Fibroblast of skin of abdomen (primary cell): ENCODE measurements at regions not wholly inside any gene's neighbourhood (a gene's known extent, or its start where the extent isn't known, plus 50 kb on each side); places are given as distances from the start of the nearest gene placed in this dataset.

Source experiments
- DNase-seq: peaks from one replicate; pipeline ENCODE4 v3.0.0-alpha.2; 2013

DNA sequence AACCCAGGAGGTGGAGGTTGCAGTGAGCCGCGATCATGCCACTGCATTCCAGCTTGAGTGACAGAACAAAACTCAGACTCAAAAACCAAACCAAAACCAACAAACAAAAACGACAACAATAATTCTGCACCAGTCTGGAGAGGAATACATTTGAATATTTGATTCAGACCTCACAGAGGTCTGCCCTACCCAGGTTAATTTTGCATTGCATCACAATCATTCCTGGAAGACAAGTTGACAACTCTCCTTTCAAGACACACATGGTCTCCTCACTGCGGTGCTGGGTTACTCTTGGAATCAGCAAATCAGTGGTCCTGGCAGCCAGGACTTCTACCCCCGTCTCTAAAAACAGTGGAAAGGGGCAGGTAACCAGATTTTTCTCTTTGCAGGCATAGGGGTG, 79.9 kb upstream of the TMTC4 start:
- no peak for DNase-seq

DNA sequence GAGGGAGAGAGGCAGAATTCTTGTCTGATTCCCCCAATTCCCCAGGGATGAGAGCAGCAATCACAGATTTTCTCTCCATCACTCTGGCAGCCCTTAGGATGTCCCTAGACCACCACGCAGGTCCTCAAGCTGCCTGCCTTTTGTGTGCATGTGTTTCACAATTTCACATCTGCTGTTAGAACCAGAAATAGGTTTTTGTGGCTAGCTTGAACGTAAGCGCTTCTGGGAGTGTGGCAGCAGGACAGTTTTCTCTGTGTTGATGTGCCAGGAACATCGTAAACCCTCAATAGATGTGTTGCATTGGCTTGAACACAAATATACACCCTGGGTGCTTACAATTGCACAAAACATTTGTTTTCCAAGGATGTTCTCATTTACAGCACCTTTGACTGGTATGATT, 78.8 kb upstream of the TMTC4 start:
- peak; percentile 3 for DNase-seq

DNA sequence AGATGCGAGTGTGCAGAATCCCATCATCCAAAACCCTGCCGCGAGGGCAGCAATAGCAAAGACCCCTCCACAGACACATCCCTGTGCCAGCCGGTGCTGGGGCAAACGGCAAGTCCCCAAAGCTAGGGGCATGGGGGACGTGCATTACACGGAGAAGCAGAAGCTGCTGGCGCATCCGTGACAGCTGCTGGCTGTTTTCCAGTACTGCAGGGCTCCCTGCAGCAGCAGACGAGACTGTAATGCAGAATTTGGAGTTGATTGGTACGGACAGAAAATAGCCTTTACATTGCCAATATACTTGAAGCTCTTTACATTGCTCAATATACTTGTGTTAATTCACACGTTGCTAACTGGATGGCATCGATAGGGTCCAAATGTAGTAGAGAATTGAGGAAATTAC, 77.2 kb upstream of the TMTC4 start:
- no peak for DNase-seq

DNA sequence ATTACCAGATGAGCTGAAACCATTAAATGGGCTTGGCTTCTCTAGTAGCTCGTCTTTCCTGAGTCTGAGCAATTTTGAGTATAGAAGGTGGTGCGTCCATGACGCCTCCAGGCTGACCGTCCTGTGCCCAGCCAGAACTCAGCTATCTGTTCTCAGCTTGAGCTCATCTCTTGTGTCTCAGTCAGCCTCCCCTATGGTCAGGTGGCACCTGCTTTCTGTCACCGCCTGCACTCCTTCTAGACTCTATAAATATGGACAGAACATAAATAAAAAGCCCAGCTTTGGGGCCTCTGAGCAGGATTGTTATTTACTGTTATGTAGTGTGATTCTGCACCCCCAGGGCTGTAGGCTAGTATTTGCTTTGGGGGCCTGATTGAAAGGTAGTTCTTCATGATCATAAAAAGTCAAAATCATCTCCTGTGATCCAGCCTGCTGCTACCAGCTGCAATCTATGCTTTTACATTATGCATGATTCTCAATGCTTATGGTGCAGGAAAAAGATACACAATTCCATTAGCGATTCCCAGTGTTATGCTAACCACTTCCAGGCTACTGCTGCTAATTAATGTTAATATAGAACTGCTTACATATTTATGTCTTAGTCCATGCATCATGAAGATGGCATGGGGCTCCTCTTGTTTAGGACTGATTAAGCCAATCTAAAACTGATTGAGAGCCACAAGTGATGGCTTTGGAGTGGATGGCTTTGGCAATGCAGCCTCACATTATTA, 72.5 kb upstream of the TMTC4 start:
- no peak for DNase-seq

DNA sequence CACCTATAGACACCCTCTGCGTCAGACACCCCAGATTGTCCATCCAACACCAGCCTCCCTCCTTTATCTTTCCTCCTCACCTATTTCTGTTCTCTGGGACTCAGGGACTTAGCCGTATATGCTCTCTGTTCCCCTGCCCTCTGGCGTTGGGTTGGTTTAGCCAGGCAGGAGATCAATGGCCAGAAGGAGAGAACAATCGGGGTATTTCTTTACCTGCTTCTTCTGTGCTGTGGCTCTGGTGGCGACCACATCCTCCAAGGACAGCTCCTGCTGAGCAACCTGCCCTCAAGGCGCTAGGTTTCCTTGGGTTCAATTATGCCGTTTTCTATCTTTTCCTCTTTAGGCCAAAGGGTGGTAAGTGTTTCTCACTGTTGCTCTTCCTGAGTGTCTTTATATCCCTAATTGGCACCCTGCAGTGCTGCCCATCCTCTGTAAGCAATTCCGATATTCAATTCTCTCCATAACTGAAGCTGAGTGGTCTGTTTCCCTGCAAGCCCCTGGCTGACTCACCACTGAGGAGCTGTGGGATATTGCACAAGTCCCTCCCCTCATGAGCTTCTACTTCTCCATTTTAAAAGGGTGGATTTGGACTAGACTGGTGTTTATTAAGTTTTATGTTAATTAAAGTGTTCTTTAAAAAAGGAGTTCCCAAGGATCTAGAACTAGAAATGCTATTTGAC, 63.7 kb upstream of the TMTC4 start:
- DNase-seq = no peak

DNA sequence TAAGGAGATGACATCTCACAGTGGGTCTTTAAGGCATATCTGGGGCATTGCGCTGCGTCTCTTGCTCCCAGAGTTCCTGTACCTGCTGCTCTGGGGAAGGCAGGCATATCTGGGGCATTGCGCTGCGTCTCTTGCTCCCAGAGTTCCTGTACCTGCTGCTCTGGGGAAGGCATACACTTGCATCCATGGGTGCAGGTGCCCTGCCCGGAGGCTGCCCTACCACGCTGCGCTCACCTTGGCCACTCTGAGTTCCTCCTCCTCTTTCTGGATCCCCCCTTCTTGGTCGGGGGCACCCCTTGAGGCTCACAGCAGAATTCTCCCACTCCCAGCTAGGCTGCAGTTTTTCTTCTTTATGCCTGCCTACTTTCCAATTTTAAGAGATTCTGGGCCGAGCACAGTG, 60.9 kb upstream of the TMTC4 start:
- no peak for DNase-seq

DNA sequence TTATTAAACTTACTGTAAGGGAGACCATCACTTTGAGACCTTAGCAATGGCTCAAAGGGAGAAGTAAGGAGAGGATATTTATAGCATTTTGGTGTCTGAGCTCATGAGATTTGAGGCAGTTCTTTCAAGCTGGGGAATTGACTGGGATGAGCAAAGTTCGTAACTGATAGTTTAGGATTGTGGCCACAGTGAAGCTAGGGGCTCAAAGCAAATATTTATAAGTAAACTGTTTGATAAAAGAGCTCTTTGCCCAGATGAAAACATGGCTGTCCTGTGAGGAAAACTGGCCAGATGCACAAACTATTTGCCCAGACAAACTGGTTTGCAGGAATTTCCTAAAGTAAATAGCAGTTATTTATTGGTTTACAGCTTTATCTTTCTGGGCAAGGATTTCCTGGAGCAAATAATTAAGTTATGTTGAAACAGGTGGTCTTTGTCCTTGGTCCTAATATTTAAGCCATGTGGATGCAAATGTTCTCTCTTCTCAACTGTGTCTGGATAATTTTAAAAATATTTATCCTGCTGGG, 59.7 kb upstream of the TMTC4 start:
- DNase-seq = no peak

DNA sequence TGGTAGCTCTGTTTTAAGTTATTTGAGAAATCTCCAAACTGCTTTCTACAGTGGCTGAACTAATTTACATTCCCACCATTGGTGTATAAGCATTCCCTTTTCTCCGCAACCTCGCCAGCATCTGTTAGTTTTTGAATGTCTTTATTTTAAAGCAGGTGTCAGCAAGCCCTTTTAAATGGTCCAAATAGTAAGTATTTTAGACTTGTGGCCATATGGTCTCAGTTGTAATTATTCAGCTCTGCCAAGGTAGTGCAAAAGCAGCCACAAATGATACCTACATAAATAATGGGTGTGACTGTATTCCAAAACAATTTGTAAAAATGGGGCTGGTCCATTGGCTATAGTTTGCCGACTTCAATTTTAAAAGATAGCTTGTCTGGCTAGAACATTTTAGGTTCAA, 58.7 kb upstream of the TMTC4 start:
- DNase-seq = no peak

DNA sequence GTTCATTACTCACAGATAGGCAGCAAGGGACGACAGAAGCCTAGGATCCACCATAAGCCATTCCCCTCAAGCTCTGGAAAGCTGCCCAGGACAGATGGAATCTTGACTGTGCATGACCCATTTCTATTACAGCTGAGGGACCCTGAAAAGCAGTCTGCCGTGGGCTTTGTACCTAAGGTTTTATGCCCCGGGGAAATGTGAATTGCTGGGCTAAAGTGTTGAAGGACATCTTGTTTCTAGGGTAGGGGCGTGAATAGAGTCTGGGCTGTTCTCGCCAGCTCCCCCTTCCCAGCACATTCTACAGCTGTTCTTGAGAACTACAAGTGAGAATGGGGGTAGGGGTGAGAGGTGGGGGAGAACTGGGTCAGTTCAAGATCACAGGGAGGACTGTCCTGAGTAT, 53.6 kb upstream of the TMTC4 start:
- no peak for DNase-seq

DNA sequence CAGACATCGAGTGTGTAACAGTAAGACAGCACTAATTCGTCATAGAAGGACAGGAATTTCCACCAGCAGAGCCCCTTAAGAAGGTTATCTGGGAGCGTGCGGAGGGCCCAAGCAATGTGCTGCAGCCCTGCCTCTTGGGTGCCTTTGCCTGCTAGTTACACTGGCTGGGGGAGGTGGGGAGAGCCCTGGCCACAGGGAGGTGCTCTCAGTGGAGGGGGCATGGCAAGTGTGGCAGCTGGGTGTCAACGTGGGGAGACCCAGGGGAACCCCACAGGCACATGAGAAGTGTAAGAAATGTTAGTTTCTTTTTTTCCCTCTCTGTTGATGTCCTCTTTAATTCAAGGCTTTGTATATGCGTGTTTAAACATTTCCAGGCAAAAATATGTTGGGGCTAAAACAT, 50.9 kb upstream of the TMTC4 start:
- DNase-seq = no peak

DNA sequence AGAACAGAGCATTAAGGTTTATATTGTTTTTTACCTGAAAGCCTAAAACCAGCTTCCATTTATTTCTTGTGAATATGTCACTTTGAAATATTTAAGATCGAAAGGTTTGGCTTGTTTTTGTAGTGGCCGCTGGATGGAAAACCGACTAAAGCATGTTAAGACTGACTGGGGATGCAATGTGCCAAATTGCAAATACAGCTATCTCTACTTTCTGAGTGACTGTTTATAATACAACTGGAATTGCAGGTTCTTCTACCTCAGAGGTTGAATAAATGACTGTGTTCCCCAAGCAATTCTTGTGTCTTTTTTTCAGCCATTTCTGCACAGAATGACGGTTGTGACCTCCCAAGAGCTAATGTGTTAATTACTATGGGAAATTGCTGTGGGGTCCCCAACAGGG, 50.0 kb upstream of the TMTC4 start:
- no peak for DNase-seq
